BE2C (cell line): ENCODE measurements at regions not wholly inside any gene's neighbourhood (a gene's known extent, or its start where the extent isn't known, plus 50 kb on each side); places are given as distances from the start of the nearest gene placed in this dataset.
"Not testable (repeated sequence)": the region's sequence is repeated elsewhere in the genome, so short reads cannot be mapped to it uniquely, and the experiment has no call there.

Source experiments
- DNase-seq: peaks from one replicate; pipeline ENCODE4 v3.0.0-alpha.2; 2020
- H3K27me3 ChIP-seq: fragments of 250-450 bp; sonication (Bioruptor Pico); 2 replicates; pipeline ENCODE4 v1.5.1; 2020; ENCODE audit warnings: mild to moderate bottlenecking
- H3K36me3 ChIP-seq: fragments of 250-450 bp; sonication (Bioruptor Pico); 2 replicates; pipeline ENCODE4 v1.5.1; 2020; ENCODE audit warnings: mild to moderate bottlenecking
- H3K4me1 ChIP-seq: fragments of 250-450 bp; sonication (Bioruptor Pico); 2 replicates; pipeline ENCODE4 v1.5.1; 2020
- H3K4me3 ChIP-seq: 2 replicates; pipeline ENCODE4 v1.5.1; 2011; ENCODE audit warnings: low read depth, low read length
- H3K9me3 ChIP-seq: fragments of 250-450 bp; sonication (Bioruptor Pico); 2 replicates; pipeline ENCODE4 v1.5.1; 2020
- TF ChIP-seq, protein P1 (sequence below): IDR thresholded peaks from 2 replicates; pipeline ENCODE4 v1.5.1; 2012; ENCODE audit warnings: mild to moderate bottlenecking, low read depth, low read length

DNA sequence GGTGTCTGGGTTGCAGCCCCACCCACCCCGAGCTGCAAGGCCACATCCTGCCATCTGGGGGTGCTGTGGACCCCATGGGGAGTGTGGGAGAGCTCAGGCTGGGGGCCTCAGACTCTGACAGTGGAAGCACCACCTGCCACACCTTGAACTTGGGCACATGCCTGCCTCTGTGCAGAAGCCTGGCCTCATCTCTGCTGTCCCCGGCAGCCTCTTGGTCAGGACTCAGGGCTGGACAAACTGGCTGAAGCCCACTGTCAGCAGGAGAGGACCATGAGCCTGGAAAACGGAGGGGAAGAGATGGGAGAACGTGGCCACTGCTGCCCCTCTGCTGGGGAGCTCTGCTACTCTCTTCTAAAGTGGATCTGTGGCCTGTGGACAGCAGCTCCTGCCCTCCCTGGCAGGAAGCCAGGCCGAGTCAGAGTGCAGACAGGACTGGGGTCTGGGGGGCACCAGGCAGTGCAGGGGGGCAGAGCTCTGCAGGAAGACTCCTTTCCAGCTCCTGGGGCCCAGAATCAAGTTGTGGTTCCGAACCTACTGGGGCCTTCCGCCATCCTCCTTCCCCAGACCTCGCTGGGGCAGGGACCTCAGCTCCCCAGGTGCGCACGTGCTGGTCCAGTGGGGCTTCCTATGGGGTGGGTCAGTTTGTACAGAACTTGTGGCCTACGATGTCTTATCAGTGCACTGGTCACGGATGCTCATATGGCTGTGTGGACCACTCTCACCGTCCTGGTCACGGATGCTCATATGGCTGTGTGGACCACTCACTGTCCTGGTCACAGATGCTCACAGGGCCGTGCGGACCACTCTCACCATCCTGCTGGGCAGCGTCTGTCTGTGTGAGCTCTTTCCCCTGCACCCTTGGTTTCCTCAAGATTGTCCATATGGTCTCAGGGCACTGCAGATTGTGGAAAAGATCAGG, 207.7 kb downstream of the LAT start:
- Histone ChIP-seq H3K9me3 (no peaks in the 10 kb centered on the region), H3K4me1 (peaks cover 6% of the 10 kb centered on the region; the same call in 1 of the 2 replicates), H3K36me3 (no peaks in the 10 kb centered on the region), H3K27me3 (no peaks in the 10 kb centered on the region), H3K4me3 (no peak overlapping the region)
- no peak for DNase-seq
- TF ChIP-seq, protein P1, sequence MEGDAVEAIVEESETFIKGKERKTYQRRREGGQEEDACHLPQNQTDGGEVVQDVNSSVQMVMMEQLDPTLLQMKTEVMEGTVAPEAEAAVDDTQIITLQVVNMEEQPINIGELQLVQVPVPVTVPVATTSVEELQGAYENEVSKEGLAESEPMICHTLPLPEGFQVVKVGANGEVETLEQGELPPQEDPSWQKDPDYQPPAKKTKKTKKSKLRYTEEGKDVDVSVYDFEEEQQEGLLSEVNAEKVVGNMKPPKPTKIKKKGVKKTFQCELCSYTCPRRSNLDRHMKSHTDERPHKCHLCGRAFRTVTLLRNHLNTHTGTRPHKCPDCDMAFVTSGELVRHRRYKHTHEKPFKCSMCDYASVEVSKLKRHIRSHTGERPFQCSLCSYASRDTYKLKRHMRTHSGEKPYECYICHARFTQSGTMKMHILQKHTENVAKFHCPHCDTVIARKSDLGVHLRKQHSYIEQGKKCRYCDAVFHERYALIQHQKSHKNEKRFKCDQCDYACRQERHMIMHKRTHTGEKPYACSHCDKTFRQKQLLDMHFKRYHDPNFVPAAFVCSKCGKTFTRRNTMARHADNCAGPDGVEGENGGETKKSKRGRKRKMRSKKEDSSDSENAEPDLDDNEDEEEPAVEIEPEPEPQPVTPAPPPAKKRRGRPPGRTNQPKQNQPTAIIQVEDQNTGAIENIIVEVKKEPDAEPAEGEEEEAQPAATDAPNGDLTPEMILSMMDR, result no peak

DNA sequence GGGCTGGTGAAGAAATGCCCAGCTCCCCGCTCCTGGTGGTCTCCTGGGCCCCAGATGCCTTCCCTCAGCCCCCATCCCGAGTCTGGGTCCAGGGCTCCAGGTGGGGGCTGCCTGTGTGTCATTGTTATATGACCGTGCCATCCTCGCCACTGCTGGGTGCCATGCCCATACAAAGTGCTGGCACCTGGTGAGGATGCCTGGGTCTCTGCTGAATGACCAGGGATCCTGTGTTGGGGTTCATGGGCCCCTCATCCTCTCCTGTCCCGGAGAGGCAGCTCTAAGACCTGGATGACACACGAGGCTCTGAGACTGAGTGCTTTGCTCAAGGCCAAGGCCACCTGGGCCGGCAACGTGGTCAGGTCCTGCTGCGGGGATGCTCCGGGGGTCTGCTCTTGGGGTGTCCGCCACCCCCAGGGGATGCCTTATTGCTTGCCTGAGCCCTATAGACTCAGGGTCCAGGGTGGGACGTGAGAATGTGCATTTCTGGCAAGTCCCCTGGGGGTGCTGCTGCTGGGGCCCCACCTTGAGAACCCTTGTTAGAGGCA, 206.9 kb downstream of the LAT start:
- DNase-seq, H3K4me1 ChIP-seq, H3K36me3 ChIP-seq, H3K27me3 ChIP-seq, H3K4me3 ChIP-seq, H3K9me3 ChIP-seq: not testable (repeated sequence)

DNA sequence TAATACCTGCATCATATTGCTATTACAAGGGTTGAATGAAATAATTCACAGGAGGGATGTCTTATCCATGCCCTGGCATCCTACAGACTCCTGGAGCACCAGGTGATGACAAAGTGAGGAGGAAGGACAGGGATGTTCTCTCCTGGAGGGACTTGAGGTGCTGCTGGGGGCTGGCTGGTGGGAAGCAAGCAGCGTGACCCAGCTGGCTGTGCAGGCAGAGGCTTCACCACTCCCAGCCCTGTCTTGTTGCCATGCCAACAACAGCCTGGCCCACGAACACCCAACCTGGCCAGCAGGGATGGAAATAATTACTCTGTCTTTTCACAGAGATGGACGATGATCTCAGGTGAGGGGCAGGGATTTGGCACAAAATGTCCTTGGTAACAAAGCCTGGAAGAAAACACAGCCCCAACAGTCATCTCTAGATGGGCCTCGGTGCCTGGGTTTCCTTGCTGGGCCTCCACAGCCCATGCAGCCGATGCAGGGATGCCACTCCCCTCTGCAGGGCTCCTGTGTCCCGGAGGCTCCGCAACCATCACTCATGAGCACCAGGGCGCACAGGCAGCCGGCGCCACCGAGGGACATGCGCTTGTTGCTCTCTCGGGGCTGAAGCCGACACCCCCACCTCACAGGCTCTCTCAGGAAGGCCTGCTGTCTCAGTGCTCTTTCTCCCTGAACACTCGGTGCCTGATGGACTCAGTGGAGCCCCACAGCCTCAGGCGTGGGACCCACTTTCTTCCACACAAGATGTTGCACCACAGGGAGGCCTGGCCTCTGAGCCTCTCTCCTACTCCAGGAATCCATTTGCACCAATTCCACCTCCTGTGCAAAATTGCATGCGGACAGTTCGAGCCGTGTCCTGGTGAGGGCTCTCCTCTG, 205.9 kb downstream of the LAT start:
- not testable (repeated sequence) for H3K4me1 ChIP-seq, DNase-seq, H3K36me3 ChIP-seq, H3K4me3 ChIP-seq, H3K27me3 ChIP-seq, H3K9me3 ChIP-seq

DNA sequence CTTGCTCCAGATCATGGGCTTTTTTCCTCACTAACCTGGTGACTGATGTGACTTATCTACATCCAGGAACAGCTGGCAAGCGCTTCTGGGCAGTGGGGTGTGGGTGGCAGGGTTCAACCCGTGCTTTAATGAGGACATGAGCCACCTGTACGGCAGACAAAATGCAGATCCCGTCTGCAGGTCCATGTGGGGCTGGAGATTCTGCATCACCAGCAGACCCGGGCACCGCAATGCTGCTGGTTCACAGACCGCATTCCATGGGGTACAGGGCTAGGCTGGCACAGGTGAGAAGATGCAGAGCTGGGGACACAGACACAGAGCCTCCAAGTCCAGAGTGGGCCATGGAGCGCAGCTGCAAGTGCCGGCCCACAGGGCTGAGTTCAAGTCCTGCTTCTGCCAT, 204.0 kb downstream of the LAT start:
- not testable (repeated sequence) for H3K4me1 ChIP-seq, H3K9me3 ChIP-seq, H3K4me3 ChIP-seq, H3K36me3 ChIP-seq, DNase-seq, H3K27me3 ChIP-seq

DNA sequence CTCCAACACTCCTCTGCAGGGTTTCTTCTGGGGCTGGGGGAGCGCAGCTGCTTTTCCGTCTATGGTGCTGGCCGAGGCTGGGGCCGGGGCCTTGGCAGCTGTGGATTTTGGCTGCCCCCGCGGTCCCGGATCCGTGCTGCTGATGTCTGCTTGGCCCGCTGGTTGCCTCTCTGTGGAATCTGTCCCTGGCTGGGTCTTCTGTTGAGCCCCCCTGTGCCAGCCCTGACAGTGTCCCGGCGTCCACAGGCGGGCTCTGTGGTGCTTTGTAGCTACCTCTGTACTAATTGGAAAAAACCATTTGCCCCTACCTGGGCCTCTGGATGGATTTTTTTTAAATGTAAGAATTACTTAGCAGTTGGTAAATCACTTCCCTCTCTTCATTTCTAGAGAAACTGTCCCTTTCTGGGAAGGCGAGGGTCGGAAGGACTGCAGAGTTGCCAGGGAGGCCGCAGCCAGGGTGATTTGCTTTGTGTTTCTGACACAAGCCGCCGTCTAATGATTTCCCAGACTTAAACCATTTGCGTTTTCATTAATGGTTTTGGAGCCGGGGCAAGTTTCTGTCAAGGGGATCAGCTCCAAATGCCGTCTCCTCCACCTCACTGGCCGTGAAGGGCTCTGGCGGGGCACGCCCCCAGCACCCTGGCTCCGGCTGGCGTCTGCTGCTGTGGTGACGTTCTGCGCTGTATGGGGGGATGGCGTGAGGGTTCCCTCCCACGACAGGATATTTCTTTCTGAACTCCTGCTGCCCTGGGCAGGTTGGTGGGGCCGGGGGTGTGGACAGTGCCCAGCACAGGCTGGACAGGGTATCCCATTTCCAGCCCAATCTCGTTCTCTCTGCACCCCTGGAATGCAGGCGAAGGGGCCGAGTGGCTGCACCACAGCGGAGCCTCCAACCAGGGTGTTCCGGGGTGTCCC, 201.7 kb downstream of the LAT start:
- not testable (repeated sequence) for H3K9me3 ChIP-seq, H3K4me3 ChIP-seq, H3K27me3 ChIP-seq, DNase-seq, H3K36me3 ChIP-seq
- peaks cover 11% of the 10 kb centered on the region for H3K4me1 ChIP-seq

DNA sequence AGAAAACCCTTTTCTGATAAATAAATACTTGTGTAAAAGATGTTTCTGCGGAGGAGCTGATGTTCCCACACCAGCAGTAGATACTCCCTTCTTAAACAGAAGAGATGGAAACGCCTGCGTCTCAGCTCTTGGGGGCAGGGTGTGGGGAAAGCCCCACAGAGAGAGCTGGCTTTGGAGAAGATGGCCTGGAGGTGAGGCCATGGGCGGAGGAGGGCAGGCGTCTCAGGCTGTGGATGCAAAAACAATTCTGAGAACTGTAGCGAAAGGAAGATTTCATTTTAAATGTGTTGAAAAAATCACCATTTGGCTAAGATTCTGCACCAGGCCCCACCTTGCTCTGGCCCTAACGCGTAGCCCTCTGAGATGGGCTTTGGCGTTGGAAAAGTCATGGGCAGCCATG, 201.0 kb downstream of the LAT start:
- H3K9me3 ChIP-seq, H3K36me3 ChIP-seq, DNase-seq, H3K27me3 ChIP-seq, H3K4me3 ChIP-seq: not testable (repeated sequence)
- peaks cover 11% of the 10 kb centered on the region for H3K4me1 ChIP-seq

DNA sequence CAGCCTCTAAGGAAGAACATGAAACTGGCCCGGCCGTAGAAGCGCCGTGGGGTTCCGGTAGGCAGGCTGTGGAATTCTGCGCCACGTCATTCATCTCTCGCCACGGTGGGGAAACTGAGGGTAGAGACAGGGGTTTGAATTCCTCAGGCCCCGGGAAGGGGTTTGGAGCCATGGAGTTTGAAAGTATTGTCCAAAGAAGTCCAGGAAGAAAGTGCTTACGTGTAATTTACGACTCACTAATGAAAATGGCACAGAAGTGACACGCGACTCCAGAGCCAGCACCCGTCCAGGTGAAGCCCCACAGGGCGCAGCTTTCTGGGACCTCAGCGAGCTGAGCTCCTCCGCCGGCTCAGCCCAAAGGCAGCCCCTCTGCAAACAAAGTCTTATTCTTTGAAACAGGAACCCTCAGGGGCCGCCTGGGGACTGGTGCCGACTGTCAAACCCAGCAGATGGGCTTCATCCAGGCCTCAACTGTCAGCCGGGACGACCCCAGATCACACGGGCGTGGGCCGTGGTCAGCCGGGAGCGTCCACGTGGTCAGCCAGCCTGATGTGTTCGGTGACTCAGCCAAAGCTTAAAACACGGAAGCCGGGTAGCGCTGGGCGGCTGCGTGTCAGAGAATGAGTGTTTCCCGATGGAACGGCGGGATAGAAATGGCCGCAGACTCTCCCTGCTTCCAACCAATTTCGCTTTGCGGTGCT, 200.0 kb downstream of the LAT start:
- not testable (repeated sequence) for H3K9me3 ChIP-seq

DNA sequence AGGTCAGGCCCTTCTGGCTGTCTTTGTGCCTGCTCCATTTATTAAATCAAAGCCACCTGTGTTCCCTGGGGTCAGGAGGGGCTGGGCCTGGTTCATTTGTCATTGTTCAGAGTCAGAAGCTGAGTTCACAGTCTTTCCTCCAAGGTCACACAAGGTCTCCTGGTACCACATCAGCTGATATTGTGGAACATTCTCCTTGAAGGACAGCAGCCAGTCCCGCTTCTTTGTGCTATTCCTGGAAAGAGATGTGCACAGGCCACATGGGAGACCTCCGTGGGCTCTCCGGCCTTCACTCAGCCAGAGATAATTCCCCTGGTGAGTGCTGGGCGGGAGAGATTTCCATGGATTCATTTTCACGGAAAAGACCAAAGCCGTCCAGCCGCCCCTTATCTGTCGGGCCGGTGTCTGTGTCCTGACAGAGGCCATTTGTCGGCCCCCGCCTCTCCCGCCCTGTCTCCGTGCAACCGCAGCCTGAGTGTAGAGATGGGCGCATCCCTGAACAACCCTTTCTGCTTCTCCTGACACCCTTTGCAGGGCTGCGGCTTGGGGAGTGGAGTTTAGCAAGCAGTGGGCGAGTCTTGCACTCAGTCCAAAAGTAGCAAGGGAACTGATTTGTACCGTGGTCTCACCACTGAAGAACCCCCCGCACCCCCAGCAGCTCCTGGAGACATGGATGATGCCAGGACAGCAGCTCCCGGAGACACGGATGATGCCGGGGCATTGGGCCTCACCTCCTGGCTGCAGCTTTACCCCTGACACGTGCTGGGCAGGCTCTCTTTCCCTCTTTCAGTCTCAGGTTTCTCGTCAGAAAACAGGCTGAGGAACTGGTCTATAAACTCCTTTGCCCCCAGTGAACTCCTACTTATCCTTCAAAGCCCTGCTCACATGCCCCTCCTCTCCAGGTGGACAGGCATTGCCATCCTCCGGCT, 198.4 kb downstream of the LAT start:
- H3K4me3 ChIP-seq, H3K27me3 ChIP-seq, DNase-seq, H3K36me3 ChIP-seq, H3K9me3 ChIP-seq: not testable (repeated sequence)
- peaks cover 15% of the 10 kb centered on the region for H3K4me1 ChIP-seq

More for the DNA sequence above, 200.0 kb downstream of the LAT start:
- not testable (repeated sequence) for H3K27me3 ChIP-seq, DNase-seq, H3K36me3 ChIP-seq, H3K4me3 ChIP-seq
- peaks cover 13% of the 10 kb centered on the region for H3K4me1 ChIP-seq
